ENCODE measurements at regions not wholly inside any gene's neighbourhood (a gene's known extent, or its start where the extent isn't known, plus 50 kb on each side); places are given as distances from the start of the nearest gene placed in this dataset.
A peak's percentile ranks its signal among the peaks of the same experiment; 100 is the strongest.

DNA sequence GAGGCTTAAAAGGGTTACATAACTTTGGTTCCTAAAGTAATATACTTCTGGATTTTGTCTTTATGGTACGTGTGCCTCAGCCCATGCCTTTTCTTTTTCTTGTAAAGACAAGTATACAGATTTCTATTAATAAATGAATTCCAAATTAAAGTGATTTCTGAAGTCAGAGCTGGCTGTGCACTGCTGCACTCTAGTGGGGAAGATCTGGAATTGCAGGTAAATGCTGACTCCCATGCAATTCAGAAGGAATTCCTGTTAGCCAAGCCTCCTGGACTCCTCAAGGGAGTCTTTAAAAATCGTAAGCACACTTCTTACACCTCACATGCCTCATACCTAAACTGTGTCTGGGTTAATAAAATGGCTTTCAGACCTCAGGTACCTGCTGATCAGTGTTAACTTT, 118.4 kb upstream of the SLC7A1 start:
- DNase-seq: no peak

- no peak for DNase-seq
Measured at GRCh38 chr13:29711776-29712175, 116.3 kb upstream of the SLC7A1 start.

GRCh38 chr13:29710511-29710910, 115.0 kb upstream of the SLC7A1 start:
- peak; percentile 5 for DNase-seq

DNA sequence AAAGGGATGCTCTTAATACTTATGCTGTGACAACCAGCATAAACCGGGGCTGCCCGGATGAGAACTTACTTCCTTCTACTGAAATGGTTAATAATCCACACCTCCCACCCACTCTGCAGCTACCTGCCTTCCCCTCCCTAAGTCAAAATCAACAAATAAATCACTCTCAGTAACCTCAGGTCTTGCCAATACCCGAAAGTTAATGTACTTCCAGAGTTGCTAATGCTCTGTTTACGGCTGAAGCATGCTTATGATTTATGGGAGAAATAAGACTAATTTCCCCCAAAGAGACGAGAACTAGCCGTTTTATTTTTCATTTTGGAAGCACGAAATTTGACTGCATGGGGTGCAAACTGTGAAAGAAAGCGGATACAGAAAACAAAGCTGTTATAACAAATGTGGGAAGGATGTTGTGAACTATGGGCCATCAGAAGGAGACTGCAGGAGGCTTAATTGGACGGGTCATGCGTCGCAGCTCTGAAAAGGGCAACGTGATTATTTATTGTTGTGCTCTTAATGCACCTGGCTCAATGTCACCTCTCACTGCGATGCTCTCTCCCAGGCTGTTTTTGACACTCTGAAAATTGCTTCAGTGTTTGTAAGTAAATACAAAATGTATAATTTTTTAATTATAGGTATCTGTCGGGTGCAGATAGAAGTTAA, 114.0 kb upstream of the SLC7A1 start:
- DNase-seq: no peak

GRCh38 chr13:29707876-29708543, 112.5 kb upstream of the SLC7A1 start:
- peak; percentile 40 for DNase-seq

- no peak for DNase-seq
Measured at GRCh38 chr13:29706923-29707322, 111.4 kb upstream of the SLC7A1 start.

- no peak for DNase-seq
Measured at GRCh38 chr13:29704648-29705047, 109.2 kb upstream of the SLC7A1 start.

GRCh38 chr13:29703421-29703820, 107.9 kb upstream of the SLC7A1 start:
- DNase-seq: no peak

- DNase-seq: no peak
Measured at GRCh38 chr13:29702912-29703351, 107.4 kb upstream of the SLC7A1 start.

GRCh38 chr13:29698106-29698505, 102.6 kb upstream of the SLC7A1 start:
- DNase-seq: no peak

DNA sequence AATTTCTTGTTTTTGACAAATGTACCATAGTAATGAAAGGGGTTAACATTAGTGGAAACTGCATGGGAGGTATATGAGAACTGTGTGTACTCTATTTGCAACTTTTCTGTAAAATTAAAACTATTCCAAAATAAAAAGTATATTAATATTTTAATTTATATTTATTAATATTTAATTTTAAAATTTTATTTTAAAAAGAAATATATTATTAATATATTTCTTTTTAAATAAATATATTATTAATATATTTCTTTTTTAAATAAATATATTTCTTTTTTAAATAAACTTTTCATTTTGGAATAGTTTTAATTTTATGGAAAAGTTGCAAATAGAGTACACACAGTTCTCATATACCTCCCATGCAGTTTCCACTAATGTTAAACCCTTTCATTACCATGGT, 101.1 kb upstream of the SLC7A1 start:
- DNase-seq: no peak

GRCh38 chr13:29693275-29693945, 97.9 kb upstream of the SLC7A1 start:
- DNase-seq: no peak

- DNase-seq: no peak
Measured at GRCh38 chr13:29689548-29689947, 94.1 kb upstream of the SLC7A1 start.

GRCh38 chr13:29688193-29688592, 92.7 kb upstream of the SLC7A1 start:
- DNase-seq: no peak

GRCh38 chr13:29684441-29684840, 89.0 kb upstream of the SLC7A1 start:
- DNase-seq: no peak

DNA sequence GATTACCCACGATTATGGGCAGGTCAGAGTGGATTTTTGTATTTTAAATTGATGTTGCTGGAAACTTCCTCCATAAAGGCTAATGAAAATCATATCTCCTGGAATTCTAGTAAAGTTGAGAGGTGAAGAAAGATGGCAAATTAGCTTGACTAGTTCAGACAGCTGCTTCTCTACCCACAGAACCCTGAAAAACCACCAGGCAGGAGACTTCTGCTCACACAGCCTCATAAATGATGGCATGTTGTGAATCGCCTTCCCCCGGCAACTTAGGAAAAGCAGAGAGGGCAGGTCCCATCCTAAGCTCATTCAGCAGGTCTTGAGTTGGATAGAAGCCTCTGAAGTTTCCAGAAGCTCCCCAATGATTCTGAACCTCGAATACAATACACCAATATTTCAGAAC, 87.6 kb upstream of the SLC7A1 start:
- DNase-seq: no peak

DNA sequence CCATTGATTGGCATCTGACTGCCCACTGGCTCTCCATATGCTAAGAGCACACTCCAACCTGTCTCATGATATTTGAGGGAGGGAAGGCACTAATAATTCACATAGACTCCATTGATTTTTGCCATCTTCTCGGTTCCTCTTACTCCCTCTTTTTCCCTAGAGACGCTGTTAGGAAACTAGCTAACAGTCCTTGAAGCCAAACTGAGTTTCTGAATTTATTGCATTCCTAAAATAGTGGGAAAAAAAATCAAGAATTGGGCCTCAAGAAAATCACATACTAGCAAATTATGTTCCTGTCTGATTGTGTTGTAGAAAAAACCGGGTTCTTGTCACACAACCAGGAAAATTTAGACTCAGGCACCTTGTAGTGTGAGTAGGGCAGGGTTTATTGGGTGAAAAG, 86.4 kb upstream of the SLC7A1 start:
- no peak for DNase-seq

DNA sequence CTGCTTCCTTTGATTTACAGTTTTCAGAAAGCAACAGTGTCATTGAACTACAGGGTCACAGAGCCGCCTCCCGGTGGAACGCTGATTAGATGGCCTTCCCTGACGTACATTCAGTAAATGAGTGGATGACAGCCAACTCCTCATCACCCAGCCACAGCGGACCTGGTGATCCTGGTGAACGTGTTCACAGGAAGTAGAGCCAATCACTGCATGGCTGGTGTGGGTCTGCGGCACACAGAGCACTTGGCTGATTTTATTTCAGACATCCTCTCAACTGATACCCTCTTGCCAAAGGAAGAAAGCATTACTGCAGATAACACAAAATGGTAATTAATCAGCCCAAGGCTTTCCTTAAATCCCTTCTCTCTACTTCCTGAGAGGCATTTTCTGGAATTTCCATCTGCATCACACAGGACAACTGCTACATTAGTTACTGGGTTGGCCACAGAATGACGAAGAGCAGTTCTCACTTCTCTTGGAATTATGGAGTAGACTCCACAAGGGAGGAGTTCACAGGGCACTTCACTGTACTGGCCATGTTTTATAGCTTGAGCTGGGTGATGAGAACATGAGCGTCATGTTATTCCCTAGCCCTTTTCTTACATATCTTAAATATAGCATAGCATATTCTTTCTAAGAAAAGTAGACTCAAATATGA, 84.0 kb upstream of the SLC7A1 start:
- DNase-seq: no peak

GRCh38 chr13:29677627-29678026, 82.1 kb upstream of the SLC7A1 start:
- DNase-seq: no peak

DNA sequence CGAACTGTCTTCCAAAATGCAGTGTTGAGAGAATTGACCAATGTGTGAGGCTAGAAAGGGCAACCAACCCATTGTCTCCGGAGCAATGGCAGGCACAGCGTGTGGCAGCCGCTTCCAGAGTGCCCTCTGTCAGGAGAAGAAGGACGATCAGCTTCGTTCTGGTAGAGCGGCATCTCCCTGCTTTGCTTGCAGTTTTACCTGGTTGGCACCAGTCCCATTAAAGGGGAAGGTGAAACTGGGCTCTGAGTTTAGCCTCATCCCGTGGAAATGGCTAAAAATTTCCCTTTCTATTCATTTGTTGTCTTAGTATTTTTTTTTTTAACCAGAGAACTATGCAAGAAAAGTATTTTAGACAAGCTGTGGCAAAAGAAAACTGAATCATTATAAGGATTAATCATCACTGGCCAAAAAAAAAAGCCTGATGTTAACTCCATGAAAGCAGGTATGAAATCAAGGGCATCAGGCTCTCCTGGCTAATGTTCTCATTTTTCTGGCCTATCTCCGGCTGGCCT, 81.5 kb upstream of the SLC7A1 start:
- DNase-seq: no peak

GRCh38 chr13:29676535-29676934, 81.0 kb upstream of the SLC7A1 start:
- no peak for DNase-seq

- DNase-seq: no peak
Measured at GRCh38 chr13:29674532-29674931, 79.0 kb upstream of the SLC7A1 start.

GRCh38 chr13:29664591-29664990, 69.1 kb upstream of the SLC7A1 start:
- no peak for DNase-seq
